Endothelial cell of umbilical vein (primary cell): ENCODE measurements at regions not wholly inside any gene's neighbourhood (a gene's known extent, or its start where the extent isn't known, plus 50 kb on each side); places are given as distances from the start of the nearest gene placed in this dataset.

Experiments
- BruUV-seq: library from RNA; stranded (reverse); fragments of 400-500 nt; replicated peaks from 2 replicates; lab custom pipeline; 2021; lab: Mats Ljungman, UMichigan
- CTCF ChIA-PET: fragments of 300-600, 350-600 bp; sonication (Branson Sonifier 250); formaldehyde crosslinking; loops from one replicate; lab custom pipeline; 2021; ENCODE audit warnings: antibody characterized with exemption, inconsistent platforms; lab: Charles Lee
- POLR2A ChIA-PET: fragments of 300-600, 350-600 bp; sonication (Branson Sonifier 250); formaldehyde crosslinking; loops from one replicate; lab custom pipeline; 2021; ENCODE audit warnings: antibody characterized with exemption, inconsistent platforms; lab: Charles Lee
- DNase-seq: peaks from one replicate; pipeline ENCODE4 v3.0.0-alpha.2; 2011; ENCODE audit warnings: low read depth, low spot score
- FAIRE-seq: peaks from 2 replicates; lab custom pipeline; 2011; peaks lifted over from hg19 to GRCh38; lab: Jason Lieb, UNC
- H2AFZ ChIP-seq: 2 replicates; pipeline ENCODE4 v1.6.0; 2012; ENCODE audit warnings: low read depth, low read length, control low read depth, inconsistent platforms
- H3K27ac ChIP-seq: 2 replicates; pipeline ENCODE4 v1.5.1; 2011; ENCODE audit warnings: low read depth, mild to moderate bottlenecking, control low read depth, low read length, moderate library complexity; ENCODE audit not compliant: insufficient read depth
- H3K27me3 ChIP-seq, 2 experiments: 2 replicates each; pipeline versions ENCODE4 v1.6.0 to v1.6.1; 2011; ENCODE audit warnings: low read length in 2 of 2, mixed read lengths in 1 of 2; ENCODE audit not compliant: control insufficient read depth in 2 of 2, insufficient read depth in 2 of 2
- H3K36me3 ChIP-seq, 2 experiments: 2 replicates in 1 of 2; 3 replicates in 1 of 2; pipeline ENCODE4 v1.5.1; 2011; ENCODE audit warnings: low read length in 2 of 2, mild to moderate bottlenecking in 1 of 2, moderate library complexity in 1 of 2; ENCODE audit not compliant: control insufficient read depth in 2 of 2, insufficient read depth in 2 of 2; ENCODE audit errors: extremely low read depth in 1 of 2
- H3K4me1 ChIP-seq: 3 replicates; pipeline ENCODE4 v1.5.1; 2011; ENCODE audit warnings: mild to moderate bottlenecking, low read length; ENCODE audit not compliant: control insufficient read depth, insufficient read depth; ENCODE audit errors: extremely low read depth
- H3K4me2 ChIP-seq: 2 replicates; pipeline ENCODE4 v1.6.1; 2011; ENCODE audit warnings: low read length, control low read depth, mixed read lengths; ENCODE audit not compliant: insufficient read depth
- H3K4me3 ChIP-seq, 3 experiments: fragments of 200-600 bp in 1 of 3; sonication (generic), shearing (Covaris generic) in 1 of 3; replicated peaks in 1 of 3; 2 replicates each; pipeline ENCODE4 v1.5.1; 2011 to 2016; ENCODE audit warnings: control low read depth in 3 of 3, low read length in 3 of 3, mild to moderate bottlenecking in 2 of 3, inconsistent platforms in 1 of 3, low read depth in 1 of 3, moderate library complexity in 1 of 3; ENCODE audit not compliant: insufficient read depth in 1 of 3
- H3K79me2 ChIP-seq: 2 replicates; pipeline ENCODE4 v1.6.0; 2012; ENCODE audit warnings: low read length, inconsistent platforms; ENCODE audit not compliant: control insufficient read depth, insufficient read depth
- H3K9ac ChIP-seq: replicated peaks from 2 replicates; pipeline ENCODE3; 2011; ENCODE audit warnings: low read length, control low read depth; ENCODE audit not compliant: insufficient read depth; ENCODE audit errors: extremely low read depth
- H3K9me1 ChIP-seq: replicated peaks from 3 replicates; pipeline ENCODE4 v1.6.0; 2011; ENCODE audit warnings: mild to moderate bottlenecking, low read length; ENCODE audit not compliant: control insufficient read depth, insufficient read depth; ENCODE audit errors: extremely low read depth
- H3K9me3 ChIP-seq: replicated peaks from 2 replicates; pipeline ENCODE4 v1.5.1; 2012; ENCODE audit warnings: low read length, inconsistent platforms; ENCODE audit not compliant: control insufficient read depth, insufficient read depth
- H4K20me1 ChIP-seq: replicated peaks from 2 replicates; pipeline ENCODE3; 2011; ENCODE audit warnings: mild to moderate bottlenecking, low read length; ENCODE audit not compliant: control insufficient read depth, insufficient read depth; ENCODE audit errors: extremely low read depth
- EZH2 ChIP-seq: IDR thresholded peaks from 2 replicates; pipeline ENCODE4 v1.6.1; 2012; ENCODE audit warnings: borderline replicate concordance, low read depth, mild to moderate bottlenecking, moderate library complexity, low read length, inconsistent platforms; ENCODE audit not compliant: severe bottlenecking
- FOS ChIP-seq: IDR thresholded peaks from 2 replicates; pipeline ENCODE4 v1.6.1; 2011; ENCODE audit warnings: mild to moderate bottlenecking, low read length, moderate library complexity, borderline replicate concordance; ENCODE audit not compliant: insufficient read depth
- GATA2 ChIP-seq: IDR thresholded peaks from 2 replicates; pipeline ENCODE4 v1.7.0; 2011; ENCODE audit warnings: low read depth, mild to moderate bottlenecking, moderate library complexity, mixed read lengths, low read length; ENCODE audit not compliant: insufficient read length, insufficient read depth
- JUN ChIP-seq: IDR thresholded peaks from 2 replicates; pipeline ENCODE4 v1.6.1; 2011; ENCODE audit warnings: borderline replicate concordance, low read depth; ENCODE audit not compliant: insufficient read length, insufficient read depth
- MAX ChIP-seq: IDR thresholded peaks from 2 replicates; pipeline ENCODE4 v1.6.1; 2011; ENCODE audit not compliant: insufficient read depth, insufficient read length
- MYC ChIP-seq: IDR thresholded peaks from one replicate; pipeline ENCODE4 v1.6.1; 2011; ENCODE audit warnings: mild to moderate bottlenecking, low read depth, low read length
- POLR2A ChIP-seq: IDR thresholded peaks from 2 replicates; pipeline ENCODE4 v1.6.1; 2012; ENCODE audit warnings: low read depth, mild to moderate bottlenecking, control low read depth, low read length
- POLR2AphosphoS5 ChIP-seq: IDR thresholded peaks from 2 replicates; pipeline ENCODE4 v1.6.1; 2012; ENCODE audit warnings: low read depth, mild to moderate bottlenecking, control low read depth, low read length, moderate library complexity; ENCODE audit not compliant: insufficient read depth
- dilution Hi-C: fragments of 300-500 bp; cut with MboI; formaldehyde crosslinking; loops from one replicate; pipeline ENCODE4 v1.15.0; 2019; ENCODE audit warnings: low sequenced_read_pairs; ENCODE audit not compliant: extremely low pct_ligation_motif_present
- intact Hi-C: fragments of 100-400 bp; cut with micrococcal nuclease; formaldehyde crosslinking; loops from one replicate; pipeline ENCODE4 v1.10.0; 2022
- TF ChIP-seq, protein P1 (sequence below), 2 donors: IDR thresholded peaks; 1 replicate in 1 of 2; 2 replicates in 1 of 2; pipeline ENCODE4 v1.5.1; 2011; ENCODE audit warnings: low read length in 2 of 2, mild to moderate bottlenecking in 2 of 2, moderate library complexity in 2 of 2, control low read depth in 1 of 2, inconsistent platforms in 1 of 2, low read depth in 1 of 2; ENCODE audit not compliant: insufficient read depth in 1 of 2; ENCODE audit errors: extremely low read depth in 1 of 2

DNA sequence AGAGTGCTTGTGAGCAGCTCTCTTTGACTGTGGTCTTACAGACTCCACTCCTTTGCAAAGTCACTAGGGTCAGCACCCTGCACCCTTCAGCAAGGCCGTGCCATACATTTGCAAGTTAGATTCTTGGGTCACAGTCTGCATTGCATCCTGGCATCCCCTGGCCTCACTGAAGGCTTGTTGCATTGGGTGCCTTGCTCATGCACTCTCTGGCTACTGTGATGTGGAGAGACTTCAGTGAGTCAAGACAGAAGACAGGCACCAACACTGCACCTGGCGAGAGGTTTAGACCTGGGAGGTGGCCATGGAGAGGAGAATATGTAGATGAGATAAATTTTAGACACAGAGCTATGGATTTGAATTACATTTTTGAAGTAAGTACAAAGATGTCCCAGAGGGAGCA is 146.4 kb upstream of the COPS8 start:
- TF ChIP-seq MYC (no peak), EZH2 (no peak), POLR2A (no peak), GATA2 (no peak), FOS (no peak), JUN (no peak), MAX (no peak), POLR2AphosphoS5 (no peak)
- TF ChIP-seq, protein P1, sequence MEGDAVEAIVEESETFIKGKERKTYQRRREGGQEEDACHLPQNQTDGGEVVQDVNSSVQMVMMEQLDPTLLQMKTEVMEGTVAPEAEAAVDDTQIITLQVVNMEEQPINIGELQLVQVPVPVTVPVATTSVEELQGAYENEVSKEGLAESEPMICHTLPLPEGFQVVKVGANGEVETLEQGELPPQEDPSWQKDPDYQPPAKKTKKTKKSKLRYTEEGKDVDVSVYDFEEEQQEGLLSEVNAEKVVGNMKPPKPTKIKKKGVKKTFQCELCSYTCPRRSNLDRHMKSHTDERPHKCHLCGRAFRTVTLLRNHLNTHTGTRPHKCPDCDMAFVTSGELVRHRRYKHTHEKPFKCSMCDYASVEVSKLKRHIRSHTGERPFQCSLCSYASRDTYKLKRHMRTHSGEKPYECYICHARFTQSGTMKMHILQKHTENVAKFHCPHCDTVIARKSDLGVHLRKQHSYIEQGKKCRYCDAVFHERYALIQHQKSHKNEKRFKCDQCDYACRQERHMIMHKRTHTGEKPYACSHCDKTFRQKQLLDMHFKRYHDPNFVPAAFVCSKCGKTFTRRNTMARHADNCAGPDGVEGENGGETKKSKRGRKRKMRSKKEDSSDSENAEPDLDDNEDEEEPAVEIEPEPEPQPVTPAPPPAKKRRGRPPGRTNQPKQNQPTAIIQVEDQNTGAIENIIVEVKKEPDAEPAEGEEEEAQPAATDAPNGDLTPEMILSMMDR (IDR thresholded peaks at IDR 0.05; ENCODE audit: extremely low read depth in 1 of 2, insufficient read depth in 1 of 2, low read depth in 1 of 2, low read length in 2 of 2), result no peak
- Histone ChIP-seq H3K27ac (no peak overlapping the region), H3K9ac (no peak overlapping the region), H3K9me3 (no peaks in the 10 kb centered on the region), H3K4me2 (no peak overlapping the region), H3K27me3 (no peaks in the 10 kb centered on the region), H3K36me3 (no peaks in the 10 kb centered on the region), H3K79me2 (no peaks in the 10 kb centered on the region), H3K4me1 (peaks cover 4% of the 10 kb centered on the region), H3K4me3 (no peak overlapping the region), H2AFZ (no peak overlapping the region), H3K9me1 (no peaks in the 10 kb centered on the region), H4K20me1 (no peaks in the 10 kb centered on the region)
- POLR2A ChIA-PET, result no interaction called here
- FAIRE-seq (no peak), DNase-seq (no peak)
- CTCF ChIA-PET, result no interaction called here
- no TSS peak for BruUV-seq
- dilution Hi-C loops (no loop called here), intact Hi-C loops (no loop called here)
